Right atrium auricular region (tissue), 2 donors: ENCODE measurements at regions not wholly inside any gene's neighbourhood (a gene's known extent, or its start where the extent isn't known, plus 50 kb on each side); places are given as distances from the start of the nearest gene placed in this dataset.

ENCODE experiments used
- DNase-seq: peaks from one replicate; pipeline ENCODE4 v3.0.0-alpha.2; 2019; ENCODE audit warnings: low spot score
- H3K27ac ChIP-seq, 2 donors: fragments of 200-600 bp; sonication (generic); 1 replicate in 1 of 2; 2 replicates in 1 of 2; pipeline ENCODE4 v1.5.1; 2016 to 2019
- H3K27me3 ChIP-seq, 2 donors: fragments of 200-600 bp; sonication (generic); one replicate each; pipeline versions ENCODE4 v1.5.1 to v1.6.0; 2017 to 2019
- H3K36me3 ChIP-seq: fragments of 200-600 bp; sonication (generic); one replicate; pipeline ENCODE4 v1.5.1; 2016
- H3K4me1 ChIP-seq, 2 donors: fragments of 200-600 bp; sonication (generic); one replicate each; pipeline versions ENCODE4 v1.5.1 to v1.6.0; 2017 to 2019
- H3K4me3 ChIP-seq, 2 donors: fragments of 200-600 bp; sonication (generic); 1 replicate in 1 of 2; 2 replicates in 1 of 2; pipeline ENCODE4 v1.5.1; 2017 to 2019; ENCODE audit warnings: mild to moderate bottlenecking in 1 of 2, moderate library complexity in 1 of 2
- H3K9me3 ChIP-seq, 2 donors: fragments of 200-600 bp; sonication (generic); one replicate each; pipeline ENCODE4 v1.5.1; 2019
- TF ChIP-seq, protein P1 (sequence below), 2 donors: fragments of 200-600 bp; sonication (generic); IDR thresholded peaks; one replicate each; pipeline ENCODE4 v1.5.1; 2019; ENCODE audit warnings: antibody characterized with exemption in 2 of 2

DNA sequence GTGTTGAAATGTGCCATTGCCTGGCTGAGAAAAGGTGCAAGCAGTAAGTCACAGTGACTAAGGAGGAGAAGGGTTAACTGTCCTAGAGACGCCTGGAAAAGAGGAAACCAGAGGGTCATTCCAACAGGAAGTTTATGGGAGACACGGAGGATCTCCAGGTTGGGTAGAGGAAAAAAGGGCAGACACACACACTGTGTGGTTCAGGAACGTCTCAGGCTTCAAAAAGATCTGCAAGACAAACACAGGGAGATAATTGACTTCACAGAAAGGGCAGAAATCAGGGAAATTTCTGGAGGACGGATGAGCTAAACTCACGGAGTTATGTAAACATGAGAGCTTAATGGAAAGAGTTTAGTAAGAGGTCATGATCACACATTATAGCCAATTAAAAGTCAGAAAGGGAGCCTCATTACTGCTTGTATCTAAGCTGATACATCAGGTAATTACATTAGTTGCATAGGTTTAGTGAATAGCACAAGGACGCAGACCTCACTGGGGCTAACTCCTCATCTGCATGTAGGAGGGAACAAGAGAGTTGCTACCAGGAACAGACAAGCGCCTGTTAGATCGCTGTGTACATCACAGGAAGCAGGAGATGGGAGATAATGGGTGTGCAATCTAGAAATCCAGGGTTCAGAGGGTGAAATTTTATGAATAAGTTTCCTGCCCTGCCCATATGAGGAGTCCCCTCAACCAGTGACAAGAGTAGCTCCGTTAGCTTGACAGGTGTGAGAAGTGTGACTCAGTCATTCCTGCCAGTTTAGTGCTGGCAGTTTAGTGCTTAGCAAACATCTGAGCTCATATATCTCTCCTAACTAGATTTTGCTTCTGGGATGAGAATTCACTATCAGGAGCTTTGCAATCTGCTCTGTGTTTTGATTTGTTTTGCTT lies 96.6 kb upstream of the TNR start:
- Histone ChIP-seq H3K27ac (no peak overlapping the region), H3K9me3 (no peaks in the 10 kb centered on the region), H3K36me3 (no peaks in the 10 kb centered on the region), H3K4me1 (no peaks in the 10 kb centered on the region), H3K4me3 (no peak overlapping the region), H3K27me3 (no peaks in the 10 kb centered on the region)
- DNase-seq, result no peak
- TF ChIP-seq, protein P1, sequence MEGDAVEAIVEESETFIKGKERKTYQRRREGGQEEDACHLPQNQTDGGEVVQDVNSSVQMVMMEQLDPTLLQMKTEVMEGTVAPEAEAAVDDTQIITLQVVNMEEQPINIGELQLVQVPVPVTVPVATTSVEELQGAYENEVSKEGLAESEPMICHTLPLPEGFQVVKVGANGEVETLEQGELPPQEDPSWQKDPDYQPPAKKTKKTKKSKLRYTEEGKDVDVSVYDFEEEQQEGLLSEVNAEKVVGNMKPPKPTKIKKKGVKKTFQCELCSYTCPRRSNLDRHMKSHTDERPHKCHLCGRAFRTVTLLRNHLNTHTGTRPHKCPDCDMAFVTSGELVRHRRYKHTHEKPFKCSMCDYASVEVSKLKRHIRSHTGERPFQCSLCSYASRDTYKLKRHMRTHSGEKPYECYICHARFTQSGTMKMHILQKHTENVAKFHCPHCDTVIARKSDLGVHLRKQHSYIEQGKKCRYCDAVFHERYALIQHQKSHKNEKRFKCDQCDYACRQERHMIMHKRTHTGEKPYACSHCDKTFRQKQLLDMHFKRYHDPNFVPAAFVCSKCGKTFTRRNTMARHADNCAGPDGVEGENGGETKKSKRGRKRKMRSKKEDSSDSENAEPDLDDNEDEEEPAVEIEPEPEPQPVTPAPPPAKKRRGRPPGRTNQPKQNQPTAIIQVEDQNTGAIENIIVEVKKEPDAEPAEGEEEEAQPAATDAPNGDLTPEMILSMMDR (IDR thresholded peaks at IDR 0.05), result no peak

DNA sequence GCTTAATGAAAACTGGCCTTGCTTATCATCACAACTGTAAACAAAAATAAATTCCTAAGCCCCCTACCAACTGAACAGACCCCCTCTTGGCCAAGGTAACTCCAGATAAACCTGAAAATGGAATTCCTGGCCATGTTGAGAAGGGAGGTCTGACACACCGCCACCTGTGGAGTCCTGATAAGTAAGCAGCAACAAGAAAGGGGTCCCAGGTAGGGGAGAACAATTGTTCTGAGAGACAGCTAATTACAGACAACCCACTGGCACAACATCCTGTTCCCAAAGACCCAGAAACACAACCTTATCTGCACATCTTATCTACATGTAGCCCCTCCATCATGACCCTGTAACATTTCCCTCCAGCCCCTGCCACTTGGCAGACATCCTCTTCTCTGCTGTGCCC lies 91.2 kb upstream of the TNR start:
- Histone ChIP-seq H3K4me1 (no peaks in the 10 kb centered on the region), H3K27ac (no peak overlapping the region), H3K9me3 (no peaks in the 10 kb centered on the region), H3K4me3 (no peak overlapping the region), H3K27me3 (no peaks in the 10 kb centered on the region), H3K36me3 (no peaks in the 10 kb centered on the region)
- no peak for DNase-seq
- TF ChIP-seq, protein P1 (IDR thresholded peaks at IDR 0.05), result no peak

DNA sequence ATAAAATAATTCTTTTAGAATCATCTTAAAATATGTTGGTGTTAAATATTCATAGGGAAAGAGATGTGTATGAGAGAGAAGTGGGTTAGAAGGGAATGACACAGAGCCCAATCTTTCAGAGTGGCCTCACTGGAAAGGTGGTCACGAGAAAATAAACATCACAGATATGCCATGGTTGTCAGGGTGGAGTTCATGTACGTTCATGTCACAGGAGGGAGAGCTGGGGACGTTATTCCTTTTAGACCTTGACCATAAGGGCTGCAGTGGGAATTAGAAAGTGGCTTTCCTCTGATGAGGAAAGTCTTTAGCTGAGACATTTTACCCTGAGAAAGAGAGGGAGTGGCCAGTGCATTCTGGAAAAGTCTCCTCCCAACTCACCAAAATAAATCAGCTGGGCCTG lies 90.6 kb upstream of the TNR start:
- H3K4me3 ChIP-seq, result no peak overlapping the region
- H3K9me3 ChIP-seq, result no peaks in the 10 kb centered on the region
- DNase-seq, result no peak
- H3K27me3 ChIP-seq, result no peaks in the 10 kb centered on the region
- no peak overlapping the region for H3K27ac ChIP-seq
- no peaks in the 10 kb centered on the region for H3K36me3 ChIP-seq
- TF ChIP-seq, protein P1 (IDR thresholded peaks at IDR 0.05), result no peak
- H3K4me1 ChIP-seq, result no peaks in the 10 kb centered on the region

DNA sequence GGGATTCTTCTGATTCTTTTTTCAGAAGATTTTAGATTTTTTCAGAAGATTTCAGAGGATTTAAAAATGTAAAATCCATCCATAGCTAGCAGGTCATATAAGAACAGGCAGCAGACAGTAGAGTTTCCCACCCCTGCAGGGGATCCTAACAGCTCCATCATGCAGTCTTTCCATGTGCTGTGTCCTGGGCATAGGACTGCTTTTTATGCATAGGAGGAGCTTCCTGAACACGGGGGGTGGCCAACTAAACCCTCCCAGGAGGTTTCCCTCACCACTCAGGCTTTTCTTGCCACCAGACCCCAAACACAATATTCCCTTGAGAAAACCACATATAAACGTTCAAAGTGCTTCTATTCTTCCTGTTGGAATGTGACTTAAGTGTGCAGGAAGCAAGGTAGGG lies 90.1 kb upstream of the TNR start:
- no peaks in the 10 kb centered on the region for H3K4me1 ChIP-seq
- no peaks in the 10 kb centered on the region for H3K36me3 ChIP-seq
- H3K27me3 ChIP-seq, result no peaks in the 10 kb centered on the region
- DNase-seq, result no peak
- no peak overlapping the region for H3K4me3 ChIP-seq
- H3K9me3 ChIP-seq, result no peaks in the 10 kb centered on the region
- H3K27ac ChIP-seq, result no peak overlapping the region
- TF ChIP-seq, protein P1 (IDR thresholded peaks at IDR 0.05), result no peak

DNA sequence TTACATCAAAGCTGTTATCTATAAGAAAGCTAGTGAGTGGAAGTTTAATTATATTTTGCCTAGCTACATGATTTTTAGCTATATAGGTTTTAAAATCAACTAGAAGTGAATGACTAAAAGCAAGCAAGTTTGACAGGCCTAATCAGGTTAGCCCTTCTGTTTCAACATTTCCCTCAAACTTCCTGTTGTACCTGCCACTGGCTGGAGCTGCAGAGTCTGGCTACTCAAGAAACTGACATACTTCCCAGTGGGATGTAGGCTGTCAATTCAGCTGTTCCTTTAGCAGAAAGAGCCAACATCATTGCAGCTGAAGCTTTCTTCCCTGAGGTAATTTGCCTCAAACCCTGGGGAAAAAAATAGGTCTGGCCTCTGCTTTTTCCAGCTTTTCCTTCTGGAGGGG lies 87.1 kb upstream of the TNR start:
- TF ChIP-seq, protein P1 (IDR thresholded peaks at IDR 0.05), result no peak
- Histone ChIP-seq H3K27me3 (no peaks in the 10 kb centered on the region), H3K36me3 (no peaks in the 10 kb centered on the region), H3K4me1 (no peaks in the 10 kb centered on the region), H3K4me3 (no peak overlapping the region), H3K9me3 (no peaks in the 10 kb centered on the region), H3K27ac (no peak overlapping the region)
- no peak for DNase-seq

DNA sequence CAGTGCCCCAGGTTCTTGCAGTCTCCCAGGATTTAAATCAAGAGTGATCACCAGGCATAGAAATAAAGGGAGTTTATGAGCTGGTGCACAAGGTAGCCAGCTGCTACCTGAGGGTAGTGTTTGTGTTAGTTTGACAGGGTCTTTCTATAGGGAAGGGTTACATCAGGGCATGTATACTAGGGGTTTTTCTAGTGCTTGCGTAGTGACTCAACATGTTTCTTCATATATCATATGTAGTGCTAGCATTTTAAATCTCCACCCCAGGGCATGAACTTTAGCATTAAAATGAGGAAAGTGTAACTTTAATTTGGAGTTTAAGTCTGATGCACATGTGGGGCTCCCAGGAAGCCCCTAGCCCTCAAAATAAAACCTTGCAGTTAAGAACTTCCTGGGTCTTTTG lies 86.5 kb upstream of the TNR start:
- Histone ChIP-seq H3K4me1 (no peaks in the 10 kb centered on the region), H3K9me3 (no peaks in the 10 kb centered on the region), H3K4me3 (no peak overlapping the region), H3K36me3 (no peaks in the 10 kb centered on the region), H3K27ac (no peak overlapping the region), H3K27me3 (no peaks in the 10 kb centered on the region)
- no peak for DNase-seq
- TF ChIP-seq, protein P1 (IDR thresholded peaks at IDR 0.05), result no peak
